ENCODE measurements at regions not wholly inside any gene's neighbourhood (a gene's known extent, or its start where the extent isn't known, plus 50 kb on each side); places are given as distances from the start of the nearest gene placed in this dataset.

DNA sequence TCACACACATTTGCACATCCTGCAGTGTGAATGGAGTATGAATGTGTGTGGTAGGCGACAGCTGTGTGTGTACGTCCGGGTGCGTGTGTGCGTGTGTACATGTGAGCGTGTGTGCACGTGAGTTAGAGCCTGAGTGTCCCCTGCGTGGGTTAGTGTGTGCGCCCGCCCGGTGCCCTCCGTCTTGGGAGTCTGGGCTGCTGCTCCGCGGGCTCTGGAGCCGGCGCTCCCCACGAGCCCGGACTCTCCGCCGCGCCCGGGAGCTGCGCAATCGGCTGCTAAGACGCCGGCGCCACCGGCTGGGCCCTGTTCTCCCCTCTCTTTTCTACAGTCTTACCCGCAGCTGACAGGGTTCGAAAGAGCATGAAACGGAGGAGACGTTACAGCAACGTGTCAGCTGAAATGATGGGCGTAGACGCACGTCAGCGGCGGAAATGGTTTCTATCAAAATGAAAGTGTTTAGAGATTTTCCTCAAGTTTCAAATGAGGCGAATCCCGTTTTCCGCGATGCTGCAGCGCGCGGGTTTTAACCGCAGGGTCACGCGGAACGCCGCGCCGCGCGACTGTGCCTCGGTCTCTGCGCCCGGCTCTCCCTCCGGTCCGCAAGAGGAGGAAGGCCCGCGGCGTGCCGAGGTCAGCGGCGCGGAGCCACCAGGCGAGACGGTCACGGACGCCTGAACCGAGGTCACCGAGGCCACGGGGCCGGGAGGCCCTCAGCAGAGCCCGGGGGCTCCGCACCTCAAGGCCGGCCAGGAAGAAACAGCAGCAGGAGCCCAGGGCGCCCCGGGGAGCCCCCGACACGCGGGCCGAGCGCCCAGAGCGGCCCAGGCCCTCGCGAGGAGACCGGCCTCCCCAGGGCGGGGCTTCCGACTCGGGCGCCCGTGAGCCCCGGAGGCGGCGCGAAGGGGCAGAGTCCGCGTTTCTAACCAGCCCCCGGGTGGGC lies 95.3 kb upstream of the BHLHE23 start:
- Histone ChIP-seq H3K9me3 (replicated peaks; ENCODE audit: low read length) (no peaks in the 10 kb centered on the region), H3K4me1 (ENCODE audit: control insufficient read depth, insufficient read depth, low read length) (peaks cover 12% of the 10 kb centered on the region), H3K4me2 (ENCODE audit: low read length) (peak overlapping the region; percentile 87), H3K4me3 (ENCODE audit: low read length) (peak overlapping the region; percentile 76), H3K9ac (ENCODE audit: low read depth, low read length) (peak overlapping the region; percentile 54), H3K36me3 (ENCODE audit: insufficient read depth, low read length) (no peaks in the 10 kb centered on the region), H3K27me3 (ENCODE audit: control insufficient read depth, insufficient read depth, low read length) (peaks cover 27% of the 10 kb centered on the region)

DNA sequence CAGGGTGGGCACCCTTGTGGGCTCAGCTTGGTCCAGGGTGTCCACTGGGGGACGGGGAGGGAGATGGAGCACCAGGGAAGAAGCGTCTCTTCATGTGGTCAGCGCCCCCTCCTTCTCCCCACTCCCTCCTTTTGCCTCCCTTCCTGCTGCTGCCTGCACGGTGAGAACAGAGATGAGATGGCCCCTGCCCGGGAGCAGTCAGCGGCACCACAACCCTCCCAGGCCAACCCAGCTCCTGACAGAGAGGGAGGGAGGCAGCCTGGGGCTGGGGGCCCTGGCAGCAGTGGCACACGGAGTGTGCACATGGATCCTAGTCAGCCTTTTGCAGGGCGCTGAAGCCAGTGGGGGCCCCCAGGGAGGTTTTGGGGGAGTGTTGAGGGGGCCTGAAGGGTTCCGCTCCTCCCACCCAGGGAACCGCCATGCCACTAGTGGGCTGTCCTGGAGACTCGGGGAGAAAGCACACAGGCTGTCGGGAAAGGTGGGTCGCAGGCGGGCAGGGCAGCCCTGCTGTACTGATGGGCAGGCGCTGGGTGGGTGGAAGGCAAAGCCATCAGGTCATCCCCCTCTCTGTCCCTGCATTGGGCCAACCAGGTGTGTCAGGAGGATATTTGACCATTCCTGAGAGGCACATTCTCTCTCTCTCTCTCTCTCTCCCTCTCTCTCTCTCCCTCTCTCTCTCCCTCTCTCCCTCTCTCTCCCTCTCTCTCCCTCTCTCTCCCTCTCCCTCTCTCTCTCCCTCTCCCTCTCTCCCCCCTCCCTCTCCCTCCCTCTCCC lies 94.3 kb upstream of the BHLHE23 start:
- H3K27me3 ChIP-seq (ENCODE audit: control insufficient read depth, insufficient read depth, low read length): peaks cover 33% of the 10 kb centered on the region
- H3K9ac ChIP-seq (ENCODE audit: low read depth, low read length): no peak overlapping the region
- peaks cover 12% of the 10 kb centered on the region for H3K4me1 ChIP-seq (ENCODE audit: control insufficient read depth, insufficient read depth, low read length)
- H3K4me3 ChIP-seq (ENCODE audit: low read length): no peak overlapping the region
- no peaks in the 10 kb centered on the region for H3K9me3 ChIP-seq (replicated peaks; ENCODE audit: low read length)
- no peak overlapping the region for H3K4me2 ChIP-seq (ENCODE audit: low read length)
- H3K36me3 ChIP-seq (ENCODE audit: insufficient read depth, low read length): no peaks in the 10 kb centered on the region

DNA sequence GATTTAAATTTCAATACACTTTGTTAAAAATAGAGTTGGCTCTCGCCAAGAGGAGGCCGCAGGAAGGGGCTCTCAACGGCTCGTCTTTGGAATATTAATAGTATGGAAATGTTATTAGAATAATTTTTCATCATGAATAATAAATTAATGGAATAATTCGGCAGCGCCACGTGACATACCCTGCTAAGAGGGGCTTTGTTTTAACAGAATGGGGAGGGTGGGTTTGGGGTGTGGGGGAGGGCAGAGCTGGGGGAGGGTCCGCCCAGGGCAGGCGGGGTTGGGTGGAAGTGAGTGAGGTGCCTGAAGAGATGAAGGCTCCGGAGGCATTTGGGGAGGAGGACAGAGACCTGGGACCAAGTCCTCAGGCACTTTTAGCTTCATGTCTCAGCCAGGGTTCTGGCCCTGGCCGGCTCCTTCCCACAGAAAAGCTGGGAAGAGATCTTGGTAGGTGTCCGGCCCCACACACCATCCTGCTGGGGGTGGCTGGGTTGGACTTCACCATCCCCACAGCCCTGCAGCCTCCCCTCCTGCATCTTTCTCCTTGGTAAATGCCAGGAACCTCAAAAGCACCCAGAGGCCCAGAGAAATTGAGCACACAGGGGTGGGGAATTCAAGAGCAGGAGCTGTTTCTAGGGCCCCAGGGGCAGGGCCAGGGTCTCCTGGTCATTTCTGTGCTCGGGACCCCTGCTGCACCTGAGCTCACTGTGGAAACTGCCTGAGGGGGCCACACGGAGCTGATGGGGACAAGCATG lies 93.6 kb upstream of the BHLHE23 start:
- Histone ChIP-seq H3K27me3 (ENCODE audit: control insufficient read depth, insufficient read depth, low read length) (peaks cover 41% of the 10 kb centered on the region), H3K9ac (ENCODE audit: low read depth, low read length) (no peak overlapping the region), H3K4me1 (ENCODE audit: control insufficient read depth, insufficient read depth, low read length) (peaks cover 12% of the 10 kb centered on the region), H3K9me3 (replicated peaks; ENCODE audit: low read length) (no peaks in the 10 kb centered on the region), H3K4me3 (ENCODE audit: low read length) (no peak overlapping the region), H3K36me3 (ENCODE audit: insufficient read depth, low read length) (no peaks in the 10 kb centered on the region), H3K4me2 (ENCODE audit: low read length) (no peak overlapping the region)

DNA sequence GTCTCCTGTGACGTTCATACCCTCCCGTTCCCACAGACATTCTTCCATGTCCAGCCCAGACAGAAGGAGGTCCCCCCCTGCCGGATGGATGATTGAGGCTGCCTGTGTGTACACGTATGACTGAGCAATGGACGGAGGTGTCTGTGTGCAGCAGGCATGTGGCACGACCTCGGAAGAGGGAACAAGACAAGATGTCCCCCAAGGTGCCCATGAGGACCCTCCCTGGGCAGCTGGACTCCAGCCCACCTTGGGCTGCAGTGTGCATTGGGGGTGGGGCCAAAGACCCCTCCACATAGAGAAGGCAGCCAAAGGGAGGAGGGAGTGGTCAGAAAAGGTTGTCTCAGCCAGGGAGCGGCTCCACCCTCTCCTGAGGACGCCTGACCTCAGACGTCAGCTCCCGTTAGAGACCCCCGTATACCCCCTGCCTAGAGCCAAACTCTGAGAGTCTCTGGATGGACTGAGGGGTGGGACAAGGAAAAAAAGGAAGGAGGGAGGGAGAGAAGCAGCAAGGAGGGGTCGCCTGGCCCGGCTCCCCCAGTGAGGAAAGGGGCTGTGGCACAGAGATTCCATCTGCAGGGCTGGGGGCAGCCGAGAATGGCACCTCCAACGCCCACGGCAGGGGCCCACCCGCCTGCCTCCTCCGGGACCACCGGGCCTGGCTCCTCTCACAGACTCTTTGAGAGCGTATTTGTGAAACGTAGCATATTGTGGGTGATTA lies 92.9 kb upstream of the BHLHE23 start:
- Histone ChIP-seq H3K4me3 (ENCODE audit: low read length) (no peak overlapping the region), H3K9ac (ENCODE audit: low read depth, low read length) (no peak overlapping the region), H3K36me3 (ENCODE audit: insufficient read depth, low read length) (no peaks in the 10 kb centered on the region), H3K4me2 (ENCODE audit: low read length) (no peak overlapping the region), H3K9me3 (replicated peaks; ENCODE audit: low read length) (no peaks in the 10 kb centered on the region), H3K27me3 (ENCODE audit: control insufficient read depth, insufficient read depth, low read length) (peaks cover 48% of the 10 kb centered on the region), H3K4me1 (ENCODE audit: control insufficient read depth, insufficient read depth, low read length) (peaks cover 12% of the 10 kb centered on the region)

DNA sequence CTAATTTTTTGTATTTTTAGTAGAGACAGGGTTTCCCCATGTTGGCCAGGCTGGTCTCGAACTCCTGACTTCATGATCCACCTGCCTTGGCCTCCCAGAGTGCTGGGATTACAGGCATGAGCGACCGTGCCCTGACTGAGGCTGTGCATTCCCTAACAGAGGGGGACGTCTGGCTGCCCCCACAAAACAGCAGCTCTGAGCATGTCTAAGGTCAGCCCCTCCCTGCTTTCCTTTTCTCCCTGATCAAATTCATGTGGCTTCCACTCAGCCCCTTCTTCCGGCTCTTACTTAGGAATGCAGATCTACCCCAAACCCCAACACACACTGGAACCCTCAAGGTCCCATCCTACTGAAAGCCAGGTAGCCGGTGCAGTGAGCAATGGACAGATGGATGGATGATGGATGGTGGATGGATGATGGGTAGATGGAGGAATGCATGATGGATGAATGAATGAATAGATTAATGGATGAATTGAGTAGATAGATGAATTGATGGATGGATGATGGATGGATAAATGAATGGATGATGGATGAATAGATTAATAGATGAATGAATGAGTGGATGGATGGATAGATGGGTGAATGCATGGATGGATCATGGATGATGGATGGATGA lies 91.5 kb upstream of the BHLHE23 start:
- H3K9me3 ChIP-seq (replicated peaks; ENCODE audit: low read length): no peaks in the 10 kb centered on the region
- H3K4me2 ChIP-seq (ENCODE audit: low read length): no peak overlapping the region
- H3K9ac ChIP-seq (ENCODE audit: low read depth, low read length): no peak overlapping the region
- H3K36me3 ChIP-seq (ENCODE audit: insufficient read depth, low read length): no peaks in the 10 kb centered on the region
- H3K4me3 ChIP-seq (ENCODE audit: low read length): no peak overlapping the region
- peaks cover 12% of the 10 kb centered on the region for H3K4me1 ChIP-seq (ENCODE audit: control insufficient read depth, insufficient read depth, low read length)
- peaks cover 51% of the 10 kb centered on the region for H3K27me3 ChIP-seq (ENCODE audit: control insufficient read depth, insufficient read depth, low read length)

DNA sequence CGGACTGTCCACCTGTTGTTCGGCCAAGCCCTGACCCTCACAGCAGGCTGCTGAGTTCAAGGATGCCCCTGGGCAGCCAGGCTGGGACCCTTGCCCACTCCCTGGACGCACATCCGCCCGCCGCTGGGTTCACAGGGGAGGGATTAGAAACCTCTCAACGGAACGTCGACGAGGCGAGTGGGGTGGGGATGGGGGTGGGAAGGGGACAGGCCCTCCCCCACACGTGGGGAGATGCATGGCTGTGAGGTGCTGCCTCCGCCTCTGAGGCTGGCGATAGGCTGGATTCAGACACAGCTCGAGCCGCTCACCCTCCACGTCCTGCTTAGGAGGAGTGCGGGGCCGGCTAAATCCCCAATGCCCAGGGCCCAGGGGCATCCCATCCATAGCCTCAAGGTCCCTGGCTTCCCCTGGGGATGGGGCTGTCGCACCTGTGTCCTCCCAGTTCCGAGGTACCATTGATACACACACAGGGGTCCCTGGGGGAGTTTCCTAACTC lies 90.6 kb upstream of the BHLHE23 start:
- no peaks in the 10 kb centered on the region for H3K36me3 ChIP-seq (ENCODE audit: insufficient read depth, low read length)
- no peak overlapping the region for H3K4me2 ChIP-seq (ENCODE audit: low read length)
- H3K9ac ChIP-seq (ENCODE audit: low read depth, low read length): no peak overlapping the region
- no peak overlapping the region for H3K4me3 ChIP-seq (ENCODE audit: low read length)
- no peaks in the 10 kb centered on the region for H3K9me3 ChIP-seq (replicated peaks; ENCODE audit: low read length)
- H3K27me3 ChIP-seq (ENCODE audit: control insufficient read depth, insufficient read depth, low read length): peaks cover 59% of the 10 kb centered on the region
- H3K4me1 ChIP-seq (ENCODE audit: control insufficient read depth, insufficient read depth, low read length): peaks cover 7% of the 10 kb centered on the region

DNA sequence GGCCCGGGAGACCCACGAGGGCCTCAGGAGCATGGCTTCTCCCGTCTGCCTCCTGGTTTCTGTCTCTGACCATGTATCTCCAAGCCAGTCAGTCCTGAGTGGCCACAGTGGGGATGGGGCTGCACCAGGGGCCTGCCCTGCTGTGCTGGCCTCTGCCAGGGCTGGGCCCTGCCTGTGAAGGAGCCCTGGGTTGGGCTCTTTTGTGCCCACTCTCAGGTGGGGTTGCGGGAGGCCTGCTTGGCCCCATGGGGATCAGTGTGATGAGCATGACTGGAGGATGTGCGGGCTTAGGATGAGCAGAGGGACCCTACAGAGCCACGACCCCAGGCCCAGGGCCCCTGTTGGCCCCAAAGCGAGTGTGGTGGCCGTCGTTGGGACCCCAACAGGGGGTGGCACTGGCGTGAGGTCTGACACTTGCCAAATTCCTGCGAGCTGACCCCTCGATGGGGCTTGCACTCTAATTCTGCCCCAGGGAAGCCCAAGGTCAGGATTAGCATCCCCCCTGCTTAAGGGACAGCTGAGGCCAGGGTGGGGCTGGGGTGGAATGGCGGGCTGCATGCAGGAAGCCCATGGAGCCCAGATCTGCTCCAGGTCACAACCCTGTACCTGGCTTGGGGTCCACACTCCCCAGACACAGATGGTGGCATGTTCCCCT lies 90.0 kb upstream of the BHLHE23 start:
- H3K4me1 ChIP-seq (ENCODE audit: control insufficient read depth, insufficient read depth, low read length): peaks cover 1% of the 10 kb centered on the region
- no peaks in the 10 kb centered on the region for H3K36me3 ChIP-seq (ENCODE audit: insufficient read depth, low read length)
- H3K27me3 ChIP-seq (ENCODE audit: control insufficient read depth, insufficient read depth, low read length): peaks cover 58% of the 10 kb centered on the region
- H3K9me3 ChIP-seq (replicated peaks; ENCODE audit: low read length): no peaks in the 10 kb centered on the region
- no peak overlapping the region for H3K9ac ChIP-seq (ENCODE audit: low read depth, low read length)
- no peak overlapping the region for H3K4me2 ChIP-seq (ENCODE audit: low read length)
- no peak overlapping the region for H3K4me3 ChIP-seq (ENCODE audit: low read length)

DNA sequence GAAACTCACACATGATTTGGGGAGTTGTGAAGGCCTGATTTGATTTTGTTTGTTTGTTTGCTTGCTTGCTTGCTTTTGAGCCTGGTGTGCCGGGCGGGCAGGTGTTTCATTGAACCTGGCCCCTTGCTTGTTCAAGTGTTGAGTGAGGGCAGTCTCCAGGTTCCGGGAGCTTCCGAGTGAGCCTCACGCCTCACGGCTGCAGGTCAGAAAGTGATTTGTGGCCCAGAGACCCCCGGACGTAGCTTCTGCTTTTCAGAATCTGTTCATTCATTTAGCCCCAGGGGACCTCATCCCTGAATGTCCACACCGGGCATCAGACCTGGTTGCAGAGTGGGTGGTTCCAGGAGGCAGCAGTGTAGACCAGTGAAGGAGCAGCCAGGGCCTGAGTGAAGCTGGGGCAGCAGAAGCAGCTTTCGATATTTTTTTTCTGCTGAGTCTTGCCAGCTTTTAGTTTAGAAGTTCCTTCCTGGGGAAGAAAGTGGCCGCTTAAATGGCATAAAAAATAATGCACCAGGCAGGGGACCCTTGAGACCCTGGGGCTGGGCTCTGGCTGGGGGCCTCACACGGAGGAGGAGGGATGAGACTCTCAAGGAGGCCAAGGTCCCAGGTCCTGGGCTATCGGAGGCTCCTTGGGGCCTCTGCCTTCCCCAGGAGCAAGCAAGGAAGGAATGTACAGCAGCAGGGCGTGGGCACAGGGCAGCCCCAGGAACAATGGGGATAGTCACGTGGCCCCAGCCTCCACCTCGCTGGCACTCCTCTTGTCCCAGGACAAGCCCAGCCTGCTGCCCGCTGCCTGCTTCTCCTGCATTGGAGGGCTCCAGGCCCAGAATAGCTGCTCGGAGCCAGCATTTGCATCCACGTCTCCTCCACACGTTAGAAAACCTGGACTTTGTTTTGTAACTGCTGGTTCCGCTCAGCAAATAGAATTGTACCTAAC lies 89.2 kb upstream of the BHLHE23 start:
- no peak overlapping the region for H3K4me2 ChIP-seq (ENCODE audit: low read length)
- no peaks in the 10 kb centered on the region for H3K36me3 ChIP-seq (ENCODE audit: insufficient read depth, low read length)
- no peak overlapping the region for H3K9ac ChIP-seq (ENCODE audit: low read depth, low read length)

DNA sequence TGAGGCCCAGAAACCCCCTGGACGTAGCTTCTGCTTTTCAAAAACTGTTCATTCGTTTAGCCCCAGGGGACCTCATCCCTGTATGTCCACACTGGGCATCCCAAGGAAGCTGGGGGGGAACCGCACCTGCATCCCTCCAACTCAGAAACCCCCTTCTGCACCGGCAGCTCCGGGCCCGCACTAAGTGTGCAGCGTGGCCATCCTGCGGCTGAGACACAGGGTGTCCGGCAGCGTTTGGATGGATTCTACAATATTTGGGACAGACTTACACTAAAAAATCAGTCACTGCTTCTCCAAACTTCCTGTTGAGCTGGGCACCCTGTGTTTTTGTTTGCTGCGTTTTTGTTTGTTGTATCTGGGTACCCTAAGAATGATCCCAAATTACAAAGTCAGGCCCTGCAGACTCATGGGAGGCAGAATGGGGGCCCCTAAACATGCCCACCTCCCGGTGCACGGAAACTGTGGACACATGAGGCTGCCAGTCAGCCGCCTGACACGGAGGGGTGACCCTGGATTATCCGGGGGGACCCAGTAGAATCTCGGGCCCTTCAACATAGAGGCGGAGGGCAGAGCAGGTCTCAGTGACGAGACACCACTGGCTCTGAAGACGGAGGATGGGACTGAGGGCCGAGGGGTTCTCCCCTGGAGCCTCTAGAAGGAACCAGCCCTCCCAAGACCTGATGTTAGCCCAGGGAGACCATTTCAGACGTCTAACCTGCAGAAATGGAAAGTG lies 88.2 kb upstream of the BHLHE23 start:
- Histone ChIP-seq H3K4me3 (ENCODE audit: low read length) (no peak overlapping the region), H3K27me3 (ENCODE audit: control insufficient read depth, insufficient read depth, low read length) (peaks cover 50% of the 10 kb centered on the region), H3K4me2 (ENCODE audit: low read length) (no peak overlapping the region)

More for the DNA sequence above, 89.2 kb upstream of the BHLHE23 start:
- Histone ChIP-seq H3K27me3 (ENCODE audit: control insufficient read depth, insufficient read depth, low read length) (peaks cover 53% of the 10 kb centered on the region), H3K4me3 (ENCODE audit: low read length) (no peak overlapping the region), H3K4me1 (ENCODE audit: control insufficient read depth, insufficient read depth, low read length) (no peaks in the 10 kb centered on the region), H3K9me3 (replicated peaks; ENCODE audit: low read length) (no peaks in the 10 kb centered on the region)

More for the DNA sequence above, 88.2 kb upstream of the BHLHE23 start:
- H3K9ac ChIP-seq (ENCODE audit: low read depth, low read length): no peak overlapping the region
- H3K4me1 ChIP-seq (ENCODE audit: control insufficient read depth, insufficient read depth, low read length): no peaks in the 10 kb centered on the region
- H3K9me3 ChIP-seq (replicated peaks; ENCODE audit: low read length): no peaks in the 10 kb centered on the region
- no peaks in the 10 kb centered on the region for H3K36me3 ChIP-seq (ENCODE audit: insufficient read depth, low read length)

Measured in skeletal muscle satellite cell (primary cell).